ENCODE measurements at regions not wholly inside any gene's neighbourhood (a gene's known extent, or its start where the extent isn't known, plus 50 kb on each side); places are given as distances from the start of the nearest gene placed in this dataset.

DNA sequence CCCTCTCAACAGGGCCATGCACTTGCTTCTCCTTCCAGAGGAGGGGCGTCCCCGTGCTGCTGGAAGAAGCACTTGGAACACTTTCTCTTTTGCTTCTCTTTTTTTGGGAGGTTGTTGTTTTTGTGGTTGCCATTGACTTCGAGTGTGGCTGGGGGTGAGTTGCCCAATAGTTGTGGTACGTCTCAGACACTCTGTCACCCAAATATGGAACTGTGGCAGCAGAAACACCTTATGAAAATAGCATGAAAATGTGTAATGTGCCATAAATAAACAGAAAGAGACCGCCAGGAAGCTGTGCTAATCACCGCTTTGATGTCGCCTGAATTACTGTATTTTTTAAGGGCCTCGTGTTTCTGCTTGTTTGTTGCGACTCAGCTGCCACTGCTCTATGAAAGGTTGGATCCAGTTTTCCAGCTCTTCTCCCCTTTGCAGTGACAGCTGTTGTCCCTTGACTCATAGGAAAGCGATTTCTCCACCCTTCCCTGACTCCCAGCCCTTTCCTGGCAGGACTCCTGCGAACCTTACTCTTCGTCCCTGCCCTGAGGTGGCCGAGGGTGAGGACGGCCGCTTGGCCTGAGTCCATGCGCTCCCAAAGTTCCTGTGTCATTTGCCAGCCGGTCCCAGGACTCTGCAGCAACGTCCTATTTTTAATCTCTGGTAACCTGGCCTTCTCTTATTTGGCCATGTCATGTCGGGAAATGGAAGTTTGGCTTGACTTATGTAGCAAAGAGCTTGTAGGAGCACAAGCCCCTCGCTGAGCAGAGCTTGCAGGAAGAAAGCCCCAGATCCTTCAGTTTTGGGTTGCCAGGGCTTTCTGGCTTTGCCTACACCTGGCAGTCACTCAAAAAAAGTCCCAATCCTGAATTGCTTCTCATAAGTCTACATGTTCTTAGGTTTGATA lies 694.6 kb downstream of the QKI start:
- Histone ChIP-seq H3K23ac (ENCODE audit: insufficient read length, low read depth, low read length) (no peak overlapping the region), H4K8ac (replicated peaks; ENCODE audit: insufficient read length, low read depth, low read length) (no peak overlapping the region), H3K27me3 (ENCODE audit: insufficient read depth, low read length) (no peaks in the 10 kb centered on the region), H3K18ac (ENCODE audit: insufficient read length, low read depth, low read length) (no peak overlapping the region), H2BK120ac (ENCODE audit: low read depth, low read length, poor library complexity, severe bottlenecking) (no peak overlapping the region), H2BK5ac (ENCODE audit: insufficient read length, low read length) (no peak overlapping the region), H3K79me2 (ENCODE audit: insufficient read depth, low read length) (no peaks in the 10 kb centered on the region), H2BK12ac (ENCODE audit: insufficient read length, low read depth, low read length) (no peak overlapping the region), H3K4me2 (ENCODE audit: insufficient read depth, insufficient read length, low read length) (no peak overlapping the region), H3T11ph (ENCODE audit: low read length) (no peak overlapping the region), H3K79me1 (ENCODE audit: insufficient read depth, low read depth, low read length, poor library complexity, severe bottlenecking) (no peaks in the 10 kb centered on the region), H2AFZ (ENCODE audit: low read length) (no peak overlapping the region), H4K20me1 (ENCODE audit: control insufficient read depth, insufficient read depth, insufficient read length) (no peaks in the 10 kb centered on the region), H2BK15ac (ENCODE audit: low read depth, low read length) (no peak overlapping the region; the same call in 1 of the 2 replicates), H2AK5ac (ENCODE audit: insufficient read length, low read length) (no peak overlapping the region), H3K9ac (ENCODE audit: extremely low read depth, insufficient read length, low read length) (no peak overlapping the region), H4K91ac (ENCODE audit: insufficient read length, low read depth, low read length) (no peak overlapping the region), H4K5ac (ENCODE audit: insufficient read length, low read depth, low read length) (no peak overlapping the region), H3K4ac (ENCODE audit: low read depth, low read length) (no peak overlapping the region), H3K56ac (ENCODE audit: insufficient read length, low read depth, low read length) (no peak overlapping the region), H2BK20ac (ENCODE audit: low read depth, low read length, poor library complexity, severe bottlenecking) (no peak overlapping the region), H3K14ac (ENCODE audit: insufficient read depth, low read length) (no peak overlapping the region), H3K4me1 (ENCODE audit: insufficient read depth, low read length) (no peaks in the 10 kb centered on the region; the same call in 1 of the 2 replicates), H3K27ac (ENCODE audit: insufficient read length, low read depth, low read length) (no peak overlapping the region), H3K23me2 (ENCODE audit: insufficient read length, low read depth, low read length, poor library complexity, severe bottlenecking) (no peaks in the 10 kb centered on the region), H3K9me3 (ENCODE audit: control insufficient read depth, low read depth, low read length) (no peaks in the 10 kb centered on the region)
- no peak overlapping the region for H3K4me3 Mint-ChIP-seq
- TF ChIP-seq, protein P1, sequence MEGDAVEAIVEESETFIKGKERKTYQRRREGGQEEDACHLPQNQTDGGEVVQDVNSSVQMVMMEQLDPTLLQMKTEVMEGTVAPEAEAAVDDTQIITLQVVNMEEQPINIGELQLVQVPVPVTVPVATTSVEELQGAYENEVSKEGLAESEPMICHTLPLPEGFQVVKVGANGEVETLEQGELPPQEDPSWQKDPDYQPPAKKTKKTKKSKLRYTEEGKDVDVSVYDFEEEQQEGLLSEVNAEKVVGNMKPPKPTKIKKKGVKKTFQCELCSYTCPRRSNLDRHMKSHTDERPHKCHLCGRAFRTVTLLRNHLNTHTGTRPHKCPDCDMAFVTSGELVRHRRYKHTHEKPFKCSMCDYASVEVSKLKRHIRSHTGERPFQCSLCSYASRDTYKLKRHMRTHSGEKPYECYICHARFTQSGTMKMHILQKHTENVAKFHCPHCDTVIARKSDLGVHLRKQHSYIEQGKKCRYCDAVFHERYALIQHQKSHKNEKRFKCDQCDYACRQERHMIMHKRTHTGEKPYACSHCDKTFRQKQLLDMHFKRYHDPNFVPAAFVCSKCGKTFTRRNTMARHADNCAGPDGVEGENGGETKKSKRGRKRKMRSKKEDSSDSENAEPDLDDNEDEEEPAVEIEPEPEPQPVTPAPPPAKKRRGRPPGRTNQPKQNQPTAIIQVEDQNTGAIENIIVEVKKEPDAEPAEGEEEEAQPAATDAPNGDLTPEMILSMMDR (conservative IDR thresholded peaks at IDR 0.05) = no peak
- H3K36me3 Mint-ChIP-seq (ENCODE audit: insufficient read depth in 1 of 3, low read depth in 3 of 3) = peaks cover 0 to 26% (median 3%) of the 10 kb centered on the region in 3 experiments; a peak in 5 of 7 replicates
- H3K9me3 Mint-ChIP-seq = peaks cover 6 to 7% of the 10 kb centered on the region in 2 experiments; a peak in 4 of 5 replicates
- H3K4me1 Mint-ChIP-seq = peaks cover 7 to 10% of the 10 kb centered on the region in 2 experiments; a peak in 3 of 4 replicates
- H3K27ac Mint-ChIP-seq = 0 out of 7 replicates have a peak overlapping the region, but pooled peaks of 1 of the 3 experiments have one; percentile 23
- no CpG with 5 or more reads among the region's 20 CpGs for WGBS (ENCODE audit: extremely low coverage, insufficient read length, low lambda C conversion rate)
- no peaks in the 10 kb centered on the region; the same call in 1 of the 2 replicates for H3K27me3 Mint-ChIP-seq (ENCODE audit: low read depth)
- no peak for DNase-seq

All from H9 (cell line).